ENCODE measurements at regions not wholly inside any gene's neighbourhood (a gene's known extent, or its start where the extent isn't known, plus 50 kb on each side); places are given as distances from the start of the nearest gene placed in this dataset.

DNA sequence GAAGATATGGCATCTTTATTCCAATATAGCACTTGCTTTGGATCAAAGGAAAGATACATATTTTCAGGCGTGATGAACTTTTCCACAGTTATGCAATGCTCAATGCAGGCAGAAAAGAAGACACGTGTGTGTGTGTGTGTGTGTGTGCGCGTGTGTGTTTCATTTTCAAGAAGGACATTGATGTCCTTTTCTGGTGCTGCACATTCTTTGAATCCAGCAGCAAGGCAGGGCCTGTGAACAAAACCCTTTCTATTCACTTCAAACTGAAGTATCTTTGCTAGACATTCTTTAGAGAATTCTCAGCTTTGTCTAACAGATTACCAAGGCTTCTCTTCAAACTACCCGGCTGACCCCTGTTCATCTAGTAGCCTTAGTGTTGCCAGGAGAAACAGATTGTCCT lies 124.6 kb downstream of the CD47 start:
- Mint-ChIP-seq H3K4me3 (no peak overlapping the region), H3K4me1 (peaks cover 4 to 7% (median 6%) of the 10 kb centered on the region in 4 donors), H3K27ac (no peak overlapping the region), H3K36me3 (no peaks in the 10 kb centered on the region), H3K27me3 (no peaks in the 10 kb centered on the region), H3K9me3 (peaks cover 0 to 2% (median 0%) of the 10 kb centered on the region in 7 donors)
- Histone ChIP-seq H3K27ac (ENCODE audit: insufficient read depth, low read length, poor library complexity, severe bottlenecking) (no peak overlapping the region), H3K4me1 (ENCODE audit: control insufficient read depth, insufficient read depth, low read length, poor library complexity, severe bottlenecking) (no peaks in the 10 kb centered on the region), H3K9me3 (ENCODE audit: control insufficient read depth in 2 of 2, low read length in 2 of 2) (no peaks in the 10 kb centered on the region), H3K27me3 (ENCODE audit: control insufficient read depth, insufficient read depth, low read length) (no peaks in the 10 kb centered on the region), H3K4me3 (ENCODE audit: low read depth, low read length) (no peak overlapping the region), H3K36me3 (ENCODE audit: control insufficient read depth, insufficient read depth, low read length) (no peaks in the 10 kb centered on the region)
- DNase-seq (no peak), ATAC-seq (ENCODE audit: low read depth in 2 of 2) (no peak)

DNA sequence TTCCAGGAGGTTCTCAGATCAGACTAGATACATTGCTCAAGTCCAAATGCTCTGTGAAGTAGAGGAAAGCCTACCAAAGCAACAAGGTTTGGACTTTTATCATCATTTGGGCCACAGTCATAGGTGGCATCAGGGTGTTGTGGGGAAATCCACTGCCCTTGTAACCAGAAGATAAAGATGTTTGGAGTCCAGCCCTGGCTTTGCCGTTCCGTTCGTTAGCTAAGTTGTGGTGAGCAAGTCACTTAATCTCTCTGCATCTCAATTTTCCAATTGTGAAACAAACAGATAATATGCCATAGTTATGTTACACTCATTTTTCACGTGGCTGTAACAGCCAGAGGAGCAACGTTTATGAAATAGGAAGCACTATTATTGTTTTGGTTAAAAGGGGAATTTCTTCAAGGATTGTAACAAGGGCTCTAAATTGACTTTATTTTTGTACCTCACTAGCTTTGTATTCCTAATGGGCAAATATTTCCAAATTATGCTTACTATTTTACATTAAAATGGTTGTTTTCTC lies 125.6 kb downstream of the CD47 start:
- no peak overlapping the region for H3K27ac Mint-ChIP-seq
- Histone ChIP-seq H3K4me3 (ENCODE audit: low read depth, low read length) (no peak overlapping the region), H3K9me3 (ENCODE audit: control insufficient read depth in 2 of 2, low read length in 2 of 2) (no peaks in the 10 kb centered on the region), H3K36me3 (ENCODE audit: control insufficient read depth, insufficient read depth, low read length) (no peaks in the 10 kb centered on the region), H3K4me1 (ENCODE audit: control insufficient read depth, insufficient read depth, low read length, poor library complexity, severe bottlenecking) (no peaks in the 10 kb centered on the region), H3K27me3 (ENCODE audit: control insufficient read depth, insufficient read depth, low read length) (no peaks in the 10 kb centered on the region), H3K27ac (ENCODE audit: insufficient read depth, low read length, poor library complexity, severe bottlenecking) (no peak overlapping the region)
- H3K4me1 Mint-ChIP-seq: peaks cover 4 to 6% (median 5%) of the 10 kb centered on the region in 4 donors
- DNase-seq (no peak), ATAC-seq (ENCODE audit: low read depth in 2 of 2) (no peak)
- no peaks in the 10 kb centered on the region for H3K27me3 Mint-ChIP-seq
- no peaks in the 10 kb centered on the region for H3K36me3 Mint-ChIP-seq
- H3K9me3 Mint-ChIP-seq: peaks cover 0 to 2% (median 0%) of the 10 kb centered on the region in 7 donors
- H3K4me3 Mint-ChIP-seq: no peak overlapping the region

DNA sequence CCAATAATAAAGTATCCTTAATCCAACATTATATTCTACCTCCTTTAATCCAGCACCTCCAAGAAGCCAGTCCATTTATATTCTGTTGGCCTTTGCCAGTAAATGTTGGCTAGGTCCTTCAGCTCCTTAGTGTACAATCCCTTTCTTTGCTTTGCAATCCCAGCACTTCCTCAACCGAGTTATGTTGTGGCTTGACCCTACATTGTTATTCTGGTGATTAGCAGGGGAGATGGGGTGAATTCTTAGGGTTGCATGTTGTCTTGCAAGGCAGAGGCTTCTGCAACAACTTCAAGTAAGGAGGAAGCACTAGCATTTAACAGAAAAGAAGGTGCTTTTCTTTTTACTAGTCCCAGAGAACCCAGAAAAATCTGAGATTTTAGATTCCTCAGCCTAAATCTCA lies 127.2 kb downstream of the CD47 start:
- Histone ChIP-seq H3K9me3 (ENCODE audit: control insufficient read depth in 2 of 2, low read length in 2 of 2) (no peaks in the 10 kb centered on the region), H3K27ac (ENCODE audit: insufficient read depth, low read length, poor library complexity, severe bottlenecking) (no peak overlapping the region), H3K4me1 (ENCODE audit: control insufficient read depth, insufficient read depth, low read length, poor library complexity, severe bottlenecking) (no peaks in the 10 kb centered on the region), H3K27me3 (ENCODE audit: control insufficient read depth, insufficient read depth, low read length) (no peaks in the 10 kb centered on the region), H3K4me3 (ENCODE audit: low read depth, low read length) (no peak overlapping the region), H3K36me3 (ENCODE audit: control insufficient read depth, insufficient read depth, low read length) (no peaks in the 10 kb centered on the region)
- Mint-ChIP-seq H3K27ac (no peak overlapping the region), H3K4me3 (no peak overlapping the region), H3K4me1 (peaks cover 0 to 5% (median 0%) of the 10 kb centered on the region in 4 donors), H3K9me3 (peaks cover 0 to 2% (median 0%) of the 10 kb centered on the region in 7 donors), H3K27me3 (no peaks in the 10 kb centered on the region), H3K36me3 (peaks cover 4% of the 10 kb centered on the region)
- DNase-seq (no peak), ATAC-seq (ENCODE audit: low read depth in 2 of 2) (no peak)

DNA sequence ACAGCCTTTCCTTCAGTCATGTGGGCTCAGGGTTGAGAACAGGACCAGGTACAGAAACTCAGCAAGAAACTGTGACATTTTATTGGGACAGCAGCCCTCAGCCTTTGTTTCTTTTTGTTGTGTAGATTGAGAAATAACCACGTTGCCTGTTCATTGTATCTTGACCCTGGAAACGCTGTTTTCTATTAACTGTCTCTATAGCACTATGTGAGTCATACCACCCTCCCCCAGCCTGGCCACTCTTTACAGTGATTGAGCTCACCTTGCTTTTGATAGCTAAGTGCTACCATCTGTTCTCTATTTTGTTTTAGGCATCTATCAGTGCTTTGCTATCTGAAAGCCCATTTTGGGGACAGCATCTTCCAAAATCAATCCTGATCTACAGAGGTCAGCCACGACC lies 127.9 kb downstream of the CD47 start:
- no peak for ATAC-seq (ENCODE audit: low read depth in 2 of 2)
- Mint-ChIP-seq H3K27ac (no peak overlapping the region), H3K36me3 (peaks cover 4% of the 10 kb centered on the region), H3K4me1 (peaks cover 0 to 5% (median 0%) of the 10 kb centered on the region in 4 donors), H3K27me3 (no peaks in the 10 kb centered on the region), H3K9me3 (peaks cover 0 to 2% (median 0%) of the 10 kb centered on the region in 7 donors), H3K4me3 (no peak overlapping the region)
- no peaks in the 10 kb centered on the region for H3K27me3 ChIP-seq (ENCODE audit: control insufficient read depth, insufficient read depth, low read length)
- H3K9me3 ChIP-seq (ENCODE audit: control insufficient read depth in 2 of 2, low read length in 2 of 2): no peaks in the 10 kb centered on the region
- H3K27ac ChIP-seq (ENCODE audit: insufficient read depth, low read length, poor library complexity, severe bottlenecking): no peak overlapping the region
- H3K4me3 ChIP-seq (ENCODE audit: low read depth, low read length): no peak overlapping the region
- no peaks in the 10 kb centered on the region for H3K4me1 ChIP-seq (ENCODE audit: control insufficient read depth, insufficient read depth, low read length, poor library complexity, severe bottlenecking)
- H3K36me3 ChIP-seq (ENCODE audit: control insufficient read depth, insufficient read depth, low read length): no peaks in the 10 kb centered on the region
- DNase-seq: no peak

DNA sequence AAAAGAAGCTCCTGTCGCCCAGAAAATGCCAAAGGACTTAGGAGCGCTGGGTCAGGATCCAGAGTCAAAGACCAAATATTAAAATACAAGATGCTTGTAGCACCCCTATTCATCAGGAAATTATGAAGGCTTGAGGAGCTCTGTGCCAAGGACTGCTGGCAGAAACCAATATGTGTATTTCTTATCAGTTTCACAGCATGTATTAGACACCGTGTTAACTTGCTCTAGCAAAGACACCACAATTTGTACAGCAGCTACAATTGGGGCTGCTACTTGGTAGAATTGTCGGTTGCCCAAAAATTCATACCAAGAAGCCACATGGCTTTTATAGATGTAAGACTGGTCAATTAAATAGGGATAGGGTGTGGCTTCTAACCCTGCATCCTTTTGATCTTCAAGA lies 128.8 kb downstream of the CD47 start:
- H3K27ac ChIP-seq (ENCODE audit: insufficient read depth, low read length, poor library complexity, severe bottlenecking): no peak overlapping the region
- Mint-ChIP-seq H3K4me3 (no peak overlapping the region), H3K27ac (no peak overlapping the region), H3K9me3 (peaks cover 0 to 2% (median 0%) of the 10 kb centered on the region in 7 donors), H3K27me3 (no peaks in the 10 kb centered on the region), H3K36me3 (peaks cover 4% of the 10 kb centered on the region), H3K4me1 (peaks cover 0 to 5% (median 0%) of the 10 kb centered on the region in 4 donors)
- no peaks in the 10 kb centered on the region for H3K27me3 ChIP-seq (ENCODE audit: control insufficient read depth, insufficient read depth, low read length)
- no peaks in the 10 kb centered on the region for H3K4me1 ChIP-seq (ENCODE audit: control insufficient read depth, insufficient read depth, low read length, poor library complexity, severe bottlenecking)
- no peaks in the 10 kb centered on the region for H3K9me3 ChIP-seq (ENCODE audit: control insufficient read depth in 2 of 2, low read length in 2 of 2)
- no peaks in the 10 kb centered on the region for H3K36me3 ChIP-seq (ENCODE audit: control insufficient read depth, insufficient read depth, low read length)
- ATAC-seq (ENCODE audit: low read depth in 2 of 2) (no peak), DNase-seq (no peak)
- H3K4me3 ChIP-seq (ENCODE audit: low read depth, low read length): no peak overlapping the region

DNA sequence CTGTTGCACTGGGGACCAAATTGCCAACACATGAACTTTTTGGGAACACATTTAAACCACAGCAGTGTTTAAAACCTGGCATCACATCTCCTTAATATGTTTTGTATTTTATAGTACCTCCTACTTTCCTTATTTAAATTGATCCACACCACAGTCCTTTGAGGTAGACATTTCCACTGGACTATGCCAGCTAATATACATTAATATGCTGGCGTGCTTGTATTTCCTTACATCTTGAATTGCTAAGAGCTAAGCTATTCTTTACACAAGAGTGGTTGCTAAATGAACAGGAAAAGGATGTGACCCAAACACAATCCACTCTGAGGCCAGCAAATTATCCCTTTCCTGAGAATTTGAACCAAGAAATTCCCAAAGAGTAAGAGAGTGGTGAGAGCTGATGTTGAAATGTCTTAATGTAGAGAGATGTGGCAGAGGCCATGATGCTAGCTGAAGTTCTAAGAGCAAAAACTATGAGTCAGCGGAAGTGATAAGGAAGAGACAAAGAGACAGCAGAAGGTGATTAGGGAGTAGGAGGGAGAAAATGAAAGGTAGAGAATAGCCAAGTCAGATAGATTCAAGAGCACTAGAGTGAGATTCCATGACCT lies 131.2 kb downstream of the CD47 start:
- peaks cover 0 to 2% (median 0%) of the 10 kb centered on the region in 7 donors for H3K9me3 Mint-ChIP-seq
- peaks cover 6 to 10% (median 9%) of the 10 kb centered on the region in 4 donors for H3K4me1 Mint-ChIP-seq
- DNase-seq (no peak), ATAC-seq (ENCODE audit: low read depth in 2 of 2) (no peak)
- Histone ChIP-seq H3K4me3 (ENCODE audit: low read depth, low read length) (no peak overlapping the region), H3K27me3 (ENCODE audit: control insufficient read depth, insufficient read depth, low read length) (no peaks in the 10 kb centered on the region), H3K4me1 (ENCODE audit: control insufficient read depth, insufficient read depth, low read length, poor library complexity, severe bottlenecking) (no peaks in the 10 kb centered on the region), H3K27ac (ENCODE audit: insufficient read depth, low read length, poor library complexity, severe bottlenecking) (no peak overlapping the region), H3K9me3 (ENCODE audit: control insufficient read depth in 2 of 2, low read length in 2 of 2) (no peaks in the 10 kb centered on the region), H3K36me3 (ENCODE audit: control insufficient read depth, insufficient read depth, low read length) (no peaks in the 10 kb centered on the region)
- no peak overlapping the region for H3K4me3 Mint-ChIP-seq
- peaks cover 4% of the 10 kb centered on the region for H3K27me3 Mint-ChIP-seq
- H3K36me3 Mint-ChIP-seq: peaks cover 4% of the 10 kb centered on the region
- H3K27ac Mint-ChIP-seq: peak overlapping the region in 1 of 3 donors; percentile 26

DNA sequence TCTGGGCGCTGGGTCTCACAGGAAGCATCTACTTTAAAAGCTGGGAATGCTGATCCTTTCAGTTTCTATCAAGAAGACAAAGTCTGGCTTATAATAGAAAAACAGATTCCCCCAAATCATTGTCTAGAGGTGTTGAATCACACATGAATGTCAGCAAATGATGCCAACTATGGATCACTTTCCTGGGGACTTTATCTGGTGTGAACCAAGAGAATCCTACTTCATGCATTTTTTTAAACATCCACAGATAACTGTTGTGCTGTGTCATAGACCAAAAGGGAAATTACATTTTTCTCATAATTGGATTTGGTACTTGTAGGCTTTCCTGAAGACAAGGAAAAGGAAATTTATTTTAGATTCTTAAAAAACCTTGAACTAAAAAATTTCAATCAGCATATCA lies 132.7 kb downstream of the CD47 start:
- Histone ChIP-seq H3K27ac (ENCODE audit: insufficient read depth, low read length, poor library complexity, severe bottlenecking) (no peak overlapping the region), H3K36me3 (ENCODE audit: control insufficient read depth, insufficient read depth, low read length) (no peaks in the 10 kb centered on the region), H3K27me3 (ENCODE audit: control insufficient read depth, insufficient read depth, low read length) (no peaks in the 10 kb centered on the region), H3K9me3 (ENCODE audit: control insufficient read depth in 2 of 2, low read length in 2 of 2) (no peaks in the 10 kb centered on the region), H3K4me3 (ENCODE audit: low read depth, low read length) (no peak overlapping the region), H3K4me1 (ENCODE audit: control insufficient read depth, insufficient read depth, low read length, poor library complexity, severe bottlenecking) (peaks cover 8% of the 10 kb centered on the region)
- peaks cover 5% of the 10 kb centered on the region for H3K27me3 Mint-ChIP-seq
- H3K27ac Mint-ChIP-seq: no peak overlapping the region
- peaks cover 10 to 20% (median 16%) of the 10 kb centered on the region in 4 donors for H3K4me1 Mint-ChIP-seq
- H3K9me3 Mint-ChIP-seq: peaks cover 0 to 1% (median 0%) of the 10 kb centered on the region in 7 donors
- peaks cover 4% of the 10 kb centered on the region for H3K36me3 Mint-ChIP-seq
- no peak overlapping the region for H3K4me3 Mint-ChIP-seq
- ATAC-seq (ENCODE audit: low read depth in 2 of 2): no peak
- DNase-seq: no peak

Data from CD4-positive, CD25-positive, alpha-beta regulatory T cell (primary cell).